GM19438 (cell line): ENCODE measurements at regions not wholly inside any gene's neighbourhood (a gene's known extent, or its start where the extent isn't known, plus 50 kb on each side); places are given as distances from the start of the nearest gene placed in this dataset.

Experiments used
- ATAC-seq: cut with Tn5 transposase; IDR thresholded peaks from one replicate; pipeline ENCODE4 v1.9.1; 2021; ENCODE audit warnings: low read depth; ENCODE audit not compliant: unreplicated experiment

GRCh38 chr14:31993521-31993951 is 83.6 kb upstream of the ARHGAP5 start:
- no peak for ATAC-seq

DNA sequence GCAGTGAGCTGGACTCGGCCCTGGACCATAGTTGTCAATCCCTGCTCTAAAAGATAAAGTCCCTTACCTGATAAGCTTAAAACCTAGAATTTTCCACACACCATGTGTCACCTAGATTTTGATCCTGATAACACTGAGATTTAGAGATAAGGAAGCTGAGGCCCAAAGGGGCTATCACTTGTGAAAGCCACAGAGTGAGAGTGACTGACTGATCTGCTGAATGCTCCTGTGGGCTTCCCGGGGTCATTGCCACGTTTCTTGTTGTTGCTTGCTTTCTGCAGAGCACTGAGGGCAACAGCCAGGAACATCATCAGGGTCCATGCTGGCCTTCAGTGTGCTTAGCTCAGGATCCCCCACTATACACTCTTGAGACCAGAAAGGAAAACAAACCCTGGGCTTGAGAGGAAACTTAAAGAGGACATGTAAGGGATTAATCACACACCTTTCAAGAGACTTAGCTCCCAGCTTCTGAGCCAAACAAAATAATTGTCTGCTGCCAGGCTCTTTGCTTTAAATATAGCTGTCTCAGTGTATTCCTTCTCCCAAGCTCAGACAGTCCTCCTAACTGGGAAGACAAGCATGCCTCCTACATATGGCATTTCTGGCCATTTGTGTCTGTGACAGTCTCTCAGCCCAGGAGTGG is 82.6 kb upstream of the ARHGAP5 start:
- ATAC-seq, result no peak

GRCh38 chr14:32003585-32003984 is 73.5 kb upstream of the ARHGAP5 start:
- ATAC-seq, result no peak

DNA sequence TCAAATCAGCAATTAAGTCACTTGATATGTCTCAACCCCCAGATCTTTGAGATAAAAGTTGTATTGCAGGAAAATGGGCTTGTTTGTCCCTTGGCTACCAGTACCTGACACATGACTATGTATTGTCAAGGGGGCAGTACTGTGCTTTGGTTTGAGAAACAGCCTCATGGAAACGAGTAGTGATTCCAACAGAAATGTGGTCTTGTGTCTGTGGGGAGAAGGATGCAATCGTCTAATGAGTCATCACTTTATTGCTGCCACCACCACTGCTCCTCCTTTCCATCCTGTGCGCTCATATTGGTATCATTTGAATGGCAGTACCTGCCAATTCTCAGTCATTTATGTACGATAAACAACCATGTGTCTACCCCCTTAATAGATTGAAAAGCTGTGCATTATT is 72.8 kb upstream of the ARHGAP5 start:
- ATAC-seq, result no peak

DNA sequence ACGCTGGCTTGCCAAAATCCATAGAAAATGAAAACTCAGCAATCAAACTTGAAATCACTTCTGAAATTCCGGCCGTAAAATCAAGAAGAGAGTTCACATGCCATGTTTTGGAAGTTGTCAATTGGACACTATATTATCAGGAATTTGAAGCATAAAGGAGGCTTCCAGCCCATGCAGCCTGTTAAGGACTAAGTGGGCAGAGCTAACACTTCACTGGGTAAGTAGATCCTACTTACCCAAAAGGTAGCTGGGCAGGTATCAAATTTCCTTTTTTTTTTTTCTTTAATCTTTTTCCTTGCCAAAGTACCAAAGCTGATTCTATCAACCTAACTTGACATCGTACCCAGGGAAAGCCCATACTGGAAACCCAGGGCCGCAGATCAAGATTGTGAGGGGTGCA is 71.5 kb upstream of the ARHGAP5 start:
- no peak for ATAC-seq

- ATAC-seq, result no peak
Measured at GRCh38 chr14:32006263-32007110, 70.6 kb upstream of the ARHGAP5 start.

DNA sequence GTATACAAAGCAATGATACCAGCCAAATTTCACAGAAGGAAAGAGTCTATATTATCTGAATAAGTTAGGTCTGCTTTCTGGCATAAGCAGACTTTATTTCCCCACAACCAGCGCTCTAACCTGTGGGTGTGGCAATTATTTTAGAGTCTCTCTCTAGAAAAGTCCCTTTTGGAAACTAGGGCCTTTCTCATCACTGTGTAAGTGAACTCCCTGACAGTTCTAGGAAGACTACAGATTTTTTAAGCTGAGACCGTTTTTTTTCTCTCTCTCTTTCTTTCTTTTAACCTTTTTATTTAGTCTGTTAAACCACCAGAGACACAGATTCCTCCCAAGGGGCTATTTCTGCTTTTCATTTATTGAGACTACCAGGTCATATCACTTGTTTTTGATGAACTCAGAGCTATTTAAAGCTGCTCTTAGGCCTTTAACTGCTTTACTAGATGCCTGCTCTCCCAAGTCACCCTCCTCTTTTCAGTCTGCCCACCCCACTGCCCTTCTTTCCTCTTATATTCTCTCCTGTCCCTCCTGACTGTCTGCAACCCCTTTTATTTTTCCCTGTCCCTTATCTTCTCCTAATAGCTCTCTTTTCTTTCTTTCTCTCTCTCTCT is 69.2 kb upstream of the ARHGAP5 start:
- no peak for ATAC-seq

DNA sequence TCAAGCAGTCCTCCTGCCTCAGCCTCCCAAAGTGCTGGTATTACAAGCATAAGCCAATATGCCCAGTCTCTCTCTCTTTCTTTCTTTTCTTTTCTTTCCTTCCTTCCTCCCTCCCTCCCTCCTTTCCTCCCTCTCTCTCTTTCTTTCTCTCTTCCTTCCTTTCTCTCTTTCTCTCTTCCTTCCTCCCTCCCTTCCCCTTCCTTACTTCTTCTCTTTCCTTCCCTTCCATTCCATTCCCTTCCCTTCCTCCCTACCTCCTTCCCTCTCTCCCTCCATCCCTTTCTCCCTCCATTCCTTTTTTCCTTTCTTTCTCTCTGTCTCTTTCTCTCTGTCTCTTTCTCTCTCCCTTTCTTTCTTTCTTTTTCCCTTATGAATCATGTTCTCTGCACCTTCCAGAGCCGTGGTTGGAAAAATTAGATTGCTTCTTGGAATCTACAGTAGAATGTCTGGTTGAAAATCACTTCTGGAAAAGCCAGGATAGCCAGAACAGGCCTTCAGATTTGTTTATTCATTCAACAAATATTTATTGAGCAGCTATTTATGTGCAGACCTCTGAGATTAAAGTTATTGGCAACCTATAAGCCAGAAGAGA is 68.4 kb upstream of the ARHGAP5 start:
- ATAC-seq, result no peak

DNA sequence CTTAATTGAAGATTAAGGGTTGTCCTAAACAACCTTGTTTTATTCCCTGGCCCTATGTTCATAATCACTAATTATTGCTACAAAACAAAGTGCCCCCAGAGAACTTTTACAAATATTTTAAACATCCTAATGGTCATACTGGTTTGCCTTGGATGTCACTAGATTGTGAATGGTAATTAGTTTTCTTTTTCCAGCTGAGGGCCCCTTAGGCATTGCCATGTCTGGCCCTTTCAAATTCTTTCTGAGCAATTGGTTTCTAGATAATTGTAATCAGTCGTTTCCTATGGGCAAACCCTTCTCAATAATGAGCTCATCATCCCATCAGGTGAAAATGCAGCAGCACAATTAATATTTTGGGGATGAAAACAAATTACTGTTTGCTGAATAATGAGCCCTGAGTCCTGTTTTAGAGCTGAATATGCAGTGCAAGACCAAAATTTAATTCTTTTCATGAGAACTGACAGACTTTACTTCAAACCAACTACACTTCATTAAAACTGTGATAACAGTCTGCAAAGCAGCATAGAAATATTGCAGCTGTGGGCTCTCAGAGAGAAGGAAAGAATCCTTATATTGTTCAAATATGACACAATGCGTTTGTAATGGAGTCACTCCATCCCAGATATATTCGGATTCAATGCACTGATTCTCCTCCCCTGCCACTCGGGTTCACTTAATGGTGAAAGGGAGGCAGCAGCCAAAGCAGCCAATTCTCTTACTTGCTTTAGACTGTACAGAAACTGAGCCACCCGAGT is 67.7 kb upstream of the ARHGAP5 start:
- no peak for ATAC-seq

DNA sequence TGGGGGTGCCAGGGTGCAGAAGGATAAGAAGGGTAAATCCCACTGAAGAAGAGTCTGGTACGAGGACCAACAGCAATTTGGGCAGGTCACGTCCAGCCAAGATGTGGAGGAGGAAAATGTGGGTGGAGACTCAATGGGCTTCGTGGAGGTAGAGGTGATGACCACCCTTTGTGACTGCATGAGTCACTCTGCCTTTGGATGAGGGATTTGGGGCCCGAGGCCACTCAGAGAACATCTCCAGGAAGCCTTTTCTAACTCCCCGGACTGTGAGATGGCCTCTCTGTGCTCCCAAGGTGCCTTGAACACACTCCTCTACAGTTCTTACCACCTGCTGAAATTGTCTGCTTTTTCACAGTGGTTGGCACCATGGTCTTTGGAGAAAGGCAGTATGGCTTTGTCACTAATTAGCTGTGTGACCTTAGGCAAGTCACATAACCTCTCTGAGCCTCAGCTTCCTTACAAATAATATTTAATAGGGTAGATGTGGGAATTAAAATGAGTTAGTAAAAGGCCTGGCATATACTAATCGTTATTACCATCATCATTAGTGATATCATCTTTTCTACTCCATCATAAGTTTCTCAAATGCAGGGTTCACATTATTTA is 67.0 kb upstream of the ARHGAP5 start:
- no peak for ATAC-seq

- ATAC-seq, result no peak
Measured at GRCh38 chr14:32010604-32011125, 66.4 kb upstream of the ARHGAP5 start.

- no peak for ATAC-seq
Measured at GRCh38 chr14:32011225-32011624, 65.9 kb upstream of the ARHGAP5 start.

GRCh38 chr14:32012062-32012461 is 65.0 kb upstream of the ARHGAP5 start:
- ATAC-seq, result no peak

DNA sequence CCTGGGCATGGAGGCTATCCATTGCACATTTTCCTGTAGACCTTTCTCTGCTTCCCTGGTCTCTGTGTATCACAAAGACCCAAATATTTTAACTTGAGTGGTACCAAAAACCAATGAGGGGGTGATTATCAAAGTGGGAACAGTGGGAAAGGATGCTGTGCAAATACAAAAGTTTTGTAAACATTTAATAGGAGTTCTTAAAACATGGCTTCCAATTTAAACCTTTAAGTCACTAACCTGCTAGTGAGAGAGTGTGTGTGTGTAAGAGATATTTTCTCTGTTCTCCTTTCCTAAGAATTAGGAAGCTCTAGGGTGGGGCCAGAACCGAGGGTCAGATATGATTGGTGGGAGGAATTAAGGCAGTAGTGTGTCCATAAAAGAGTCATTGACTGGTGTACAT is 64.5 kb upstream of the ARHGAP5 start:
- ATAC-seq, result no peak

DNA sequence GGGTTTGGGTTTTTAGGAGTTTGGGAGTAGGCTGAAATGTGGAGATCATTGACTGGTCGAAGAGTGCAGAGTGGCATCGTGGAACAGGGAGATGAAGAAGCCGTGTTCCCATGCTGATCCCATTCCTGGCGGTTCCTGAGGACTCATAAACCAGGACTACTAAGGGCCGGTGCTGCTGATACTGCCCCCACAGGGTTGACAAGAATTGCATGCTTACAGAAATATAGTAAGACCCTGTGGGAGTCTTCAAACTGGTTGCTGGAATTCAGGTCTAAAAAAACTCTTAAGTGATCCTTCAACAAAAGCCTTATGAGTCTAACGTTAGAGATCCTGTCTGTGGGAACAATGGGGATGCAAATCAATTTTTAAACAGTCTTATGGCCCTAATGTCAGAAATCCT is 64.0 kb upstream of the ARHGAP5 start:
- ATAC-seq, result no peak

DNA sequence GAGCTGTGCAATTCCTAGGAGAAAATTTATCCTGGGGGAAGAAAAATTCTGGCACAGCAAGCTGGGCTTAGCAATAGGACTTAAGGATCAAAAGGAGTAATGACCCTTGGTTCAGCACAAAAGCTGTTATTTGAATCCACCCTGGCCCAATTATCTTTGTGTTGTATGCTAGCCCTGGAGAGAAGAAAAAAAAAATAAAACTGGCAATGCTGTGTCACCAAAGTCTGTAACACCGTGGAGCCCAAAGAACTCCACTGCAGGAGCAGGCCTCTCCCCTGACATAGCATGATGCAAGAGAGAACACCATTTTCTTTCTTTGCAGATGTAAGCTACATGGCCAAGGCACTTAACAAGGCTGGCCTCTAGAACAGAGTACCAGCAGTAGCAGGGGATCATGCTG is 63.0 kb upstream of the ARHGAP5 start:
- no peak for ATAC-seq

- ATAC-seq, result no peak
Measured at GRCh38 chr14:32014498-32014897, 62.6 kb upstream of the ARHGAP5 start.

- ATAC-seq, result no peak
Measured at GRCh38 chr14:32015166-32015565, 61.9 kb upstream of the ARHGAP5 start.

- ATAC-seq, result no peak
Measured at GRCh38 chr14:32017587-32017986, 59.5 kb upstream of the ARHGAP5 start.
